Keratinocyte (primary cell): ENCODE measurements at regions not wholly inside any gene's neighbourhood (a gene's known extent, or its start where the extent isn't known, plus 50 kb on each side); places are given as distances from the start of the nearest gene placed in this dataset.

Source experiments
- DNase-seq: peaks from one replicate; pipeline ENCODE4 v3.0.0-alpha.2; 2011; ENCODE audit warnings: low read depth, missing footprints, low spot score
- FAIRE-seq: peaks from 2 replicates; lab custom pipeline; 2011; peaks lifted over from hg19 to GRCh38; lab: Jason Lieb, UNC
- H2AFZ ChIP-seq: 2 replicates; pipeline ENCODE4 v1.6.0; 2012; ENCODE audit warnings: low read length, control low read depth, inconsistent platforms; ENCODE audit not compliant: control insufficient read depth
- H3K27ac ChIP-seq: 2 replicates; pipeline ENCODE4 v1.5.1; 2011; ENCODE audit warnings: low read length; ENCODE audit not compliant: control insufficient read depth, insufficient read depth
- H3K27me3 ChIP-seq: 3 replicates; pipeline ENCODE4 v1.6.0; 2011; ENCODE audit warnings: low read length; ENCODE audit not compliant: control insufficient read depth, insufficient read depth; ENCODE audit errors: extremely low read depth
- H3K36me3 ChIP-seq, 2 experiments: 2 replicates in 1 of 2; 3 replicates in 1 of 2; pipeline ENCODE4 v1.5.1; 2011; ENCODE audit warnings: low read length in 2 of 2, mild to moderate bottlenecking in 1 of 2; ENCODE audit not compliant: control insufficient read depth in 2 of 2, insufficient read depth in 2 of 2; ENCODE audit errors: extremely low read depth in 1 of 2
- H3K4me1 ChIP-seq: 3 replicates; pipeline ENCODE4 v1.5.1; 2011; ENCODE audit warnings: low read length; ENCODE audit not compliant: control insufficient read depth, insufficient read depth; ENCODE audit errors: extremely low read depth
- H3K4me2 ChIP-seq: 3 replicates; pipeline ENCODE4 v1.6.0; 2011; ENCODE audit warnings: low read depth, low read length; ENCODE audit not compliant: control insufficient read depth, insufficient read depth; ENCODE audit errors: extremely low read depth
- H3K4me3 ChIP-seq, 3 experiments: fragments of 200-600 bp in 1 of 3; sonication (generic) in 1 of 3; 2 replicates in 2 of 3; 3 replicates in 1 of 3; pipeline ENCODE4 v1.5.1; 2011 to 2016; ENCODE audit warnings: low read length in 3 of 3, mild to moderate bottlenecking in 3 of 3, control low read depth in 2 of 3, inconsistent platforms in 1 of 3, low read depth in 1 of 3, mixed read lengths in 1 of 3, mixed run types in 1 of 3, moderate library complexity in 1 of 3; ENCODE audit not compliant: control insufficient read depth in 2 of 3, insufficient read depth in 2 of 3; ENCODE audit errors: extremely low read depth in 1 of 3
- H3K79me2 ChIP-seq: 2 replicates; pipeline ENCODE4 v1.6.0; 2012; ENCODE audit warnings: low read length; ENCODE audit not compliant: control insufficient read depth, insufficient read depth
- H3K9ac ChIP-seq: 3 replicates; pipeline ENCODE4 v1.6.0; 2011; ENCODE audit warnings: low read length; ENCODE audit not compliant: control insufficient read depth, insufficient read depth; ENCODE audit errors: extremely low read depth
- H3K9me1 ChIP-seq: 3 replicates; pipeline ENCODE4 v1.6.0; 2011; ENCODE audit warnings: low read length; ENCODE audit not compliant: control insufficient read depth, insufficient read depth; ENCODE audit errors: extremely low read depth
- H3K9me3 ChIP-seq: 2 replicates; pipeline ENCODE4 v1.5.1; 2012; ENCODE audit warnings: low read depth, low read length; ENCODE audit not compliant: control insufficient read depth
- H4K20me1 ChIP-seq: 3 replicates; pipeline ENCODE4 v1.6.0; 2011; ENCODE audit warnings: low read length; ENCODE audit not compliant: control insufficient read depth, insufficient read depth; ENCODE audit errors: extremely low read depth
- EZH2 ChIP-seq: IDR thresholded peaks from one replicate; pipeline ENCODE4 v1.6.1; 2012; ENCODE audit warnings: inconsistent platforms, mild to moderate bottlenecking, low read length, moderate library complexity
- dilution Hi-C: fragments of 300-500 bp; cut with MboI; formaldehyde crosslinking; loops from one replicate; pipeline ENCODE4 v1.7.0; 2020; ENCODE audit warnings: low sequenced_read_pairs; ENCODE audit not compliant: extremely low pct_ligation_motif_present
- TF ChIP-seq, protein P1 (sequence below), 3 experiments: IDR thresholded peaks in 1 of 3; conservative IDR thresholded peaks in 1 of 3; optimal IDR thresholded peaks in 1 of 3; 2 replicates in 2 of 3; 3 replicates in 1 of 3; pipeline versions ENCODE3 to v1.5.1; 2011; ENCODE audit warnings: low read length in 3 of 3, mild to moderate bottlenecking in 3 of 3, moderate library complexity in 2 of 3, control low read depth in 1 of 3, inconsistent platforms in 1 of 3; ENCODE audit not compliant: insufficient read depth in 2 of 3; ENCODE audit errors: extremely low read depth in 1 of 3

DNA sequence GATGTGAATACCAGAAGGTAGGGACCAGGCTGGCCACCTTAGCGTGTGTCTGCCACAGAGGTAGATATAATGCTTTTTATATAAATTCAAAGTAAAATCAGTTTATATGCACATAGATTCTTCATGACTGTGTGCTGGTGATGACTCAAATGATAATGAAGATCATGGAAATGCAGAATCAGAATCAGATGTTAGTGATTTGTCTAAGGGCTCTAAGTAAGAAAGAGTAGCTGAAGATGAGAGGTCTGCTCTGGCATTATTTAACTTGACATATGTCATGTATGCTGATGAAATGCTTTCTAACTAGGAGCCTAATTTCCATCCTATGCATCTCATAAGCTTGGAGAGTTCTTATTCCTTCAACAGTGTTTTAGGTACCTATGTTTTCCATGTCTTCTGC is 50.3 kb upstream of the DPH6 start:
- Histone ChIP-seq H3K4me3 (no peak overlapping the region), H2AFZ (no peak overlapping the region)

GRCh38 chr15:35602836-35603235 is 56.9 kb upstream of the DPH6 start:
- DNase-seq (no peak), FAIRE-seq (no peak)
- Histone ChIP-seq H3K4me3 (no peak overlapping the region), H3K9me3 (no peaks in the 10 kb centered on the region), H3K9ac (no peak overlapping the region), H3K27ac (no peak overlapping the region), H2AFZ (no peak overlapping the region), H4K20me1 (no peaks in the 10 kb centered on the region), H3K79me2 (no peaks in the 10 kb centered on the region), H3K4me2 (no peak overlapping the region), H3K9me1 (no peaks in the 10 kb centered on the region), H3K4me1 (peaks cover 1% of the 10 kb centered on the region), H3K36me3 (no peaks in the 10 kb centered on the region), H3K27me3 (no peaks in the 10 kb centered on the region)
- TF ChIP-seq, protein P1, sequence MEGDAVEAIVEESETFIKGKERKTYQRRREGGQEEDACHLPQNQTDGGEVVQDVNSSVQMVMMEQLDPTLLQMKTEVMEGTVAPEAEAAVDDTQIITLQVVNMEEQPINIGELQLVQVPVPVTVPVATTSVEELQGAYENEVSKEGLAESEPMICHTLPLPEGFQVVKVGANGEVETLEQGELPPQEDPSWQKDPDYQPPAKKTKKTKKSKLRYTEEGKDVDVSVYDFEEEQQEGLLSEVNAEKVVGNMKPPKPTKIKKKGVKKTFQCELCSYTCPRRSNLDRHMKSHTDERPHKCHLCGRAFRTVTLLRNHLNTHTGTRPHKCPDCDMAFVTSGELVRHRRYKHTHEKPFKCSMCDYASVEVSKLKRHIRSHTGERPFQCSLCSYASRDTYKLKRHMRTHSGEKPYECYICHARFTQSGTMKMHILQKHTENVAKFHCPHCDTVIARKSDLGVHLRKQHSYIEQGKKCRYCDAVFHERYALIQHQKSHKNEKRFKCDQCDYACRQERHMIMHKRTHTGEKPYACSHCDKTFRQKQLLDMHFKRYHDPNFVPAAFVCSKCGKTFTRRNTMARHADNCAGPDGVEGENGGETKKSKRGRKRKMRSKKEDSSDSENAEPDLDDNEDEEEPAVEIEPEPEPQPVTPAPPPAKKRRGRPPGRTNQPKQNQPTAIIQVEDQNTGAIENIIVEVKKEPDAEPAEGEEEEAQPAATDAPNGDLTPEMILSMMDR (optimal IDR thresholded peaks at IDR 0.05 in 1 of 3, IDR thresholded peaks at IDR 0.05 in 1 of 3, conservative IDR thresholded peaks at IDR 0.05 in 1 of 3; ENCODE audit: extremely low read depth in 1 of 3, insufficient read depth in 2 of 3, low read length in 3 of 3), result no peak
- no peak for TF ChIP-seq EZH2
- dilution Hi-C loops, result no loop called here

More for the DNA sequence above, 50.3 kb upstream of the DPH6 start:
- Histone ChIP-seq H3K27ac (no peak overlapping the region), H3K4me2 (no peak overlapping the region), H3K4me1 (peaks cover 2% of the 10 kb centered on the region), H3K36me3 (no peaks in the 10 kb centered on the region), H4K20me1 (no peaks in the 10 kb centered on the region), H3K9ac (no peak overlapping the region), H3K9me1 (no peaks in the 10 kb centered on the region), H3K79me2 (no peaks in the 10 kb centered on the region), H3K27me3 (no peaks in the 10 kb centered on the region), H3K9me3 (no peaks in the 10 kb centered on the region)
- DNase-seq (no peak), FAIRE-seq (no peak)
- dilution Hi-C loops, result no loop called here
- TF ChIP-seq EZH2, result no peak
- TF ChIP-seq, protein P1 (optimal IDR thresholded peaks at IDR 0.05 in 1 of 3, IDR thresholded peaks at IDR 0.05 in 1 of 3, conservative IDR thresholded peaks at IDR 0.05 in 1 of 3; ENCODE audit: extremely low read depth in 1 of 3, insufficient read depth in 2 of 3, low read length in 3 of 3), result no peak
